Middle frontal gyrus (tissue), 1 donor: ENCODE measurements at regions not wholly inside any gene's neighbourhood (a gene's known extent, or its start where the extent isn't known, plus 50 kb on each side); places are given as distances from the start of the nearest gene placed in this dataset.

Experiments
- DNase-seq: peaks from one replicate; pipeline ENCODE4 v3.0.0-alpha.2; 2015; ENCODE audit warnings: low spot score; ENCODE audit errors: extremely low spot score

DNA sequence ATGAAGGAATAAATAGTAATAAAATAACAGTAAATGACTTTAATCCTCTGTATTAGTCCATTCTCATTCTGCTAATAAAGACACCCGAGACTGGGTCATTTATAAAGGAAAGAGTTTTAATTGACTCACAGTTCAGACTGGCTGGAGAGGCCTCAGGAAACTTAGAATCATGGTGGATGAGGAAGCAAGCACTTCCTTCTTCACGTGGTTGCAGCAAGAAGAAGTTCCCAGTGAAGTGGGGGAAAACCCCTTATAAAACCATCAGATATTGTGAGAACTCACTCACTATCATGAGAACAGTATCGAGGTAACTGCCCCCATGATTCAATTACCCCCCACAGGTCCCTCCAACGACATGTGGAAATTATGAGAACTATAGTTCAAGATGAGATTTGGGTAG, 727.9 kb upstream of the LINC00305 start:
- no peak for DNase-seq

DNA sequence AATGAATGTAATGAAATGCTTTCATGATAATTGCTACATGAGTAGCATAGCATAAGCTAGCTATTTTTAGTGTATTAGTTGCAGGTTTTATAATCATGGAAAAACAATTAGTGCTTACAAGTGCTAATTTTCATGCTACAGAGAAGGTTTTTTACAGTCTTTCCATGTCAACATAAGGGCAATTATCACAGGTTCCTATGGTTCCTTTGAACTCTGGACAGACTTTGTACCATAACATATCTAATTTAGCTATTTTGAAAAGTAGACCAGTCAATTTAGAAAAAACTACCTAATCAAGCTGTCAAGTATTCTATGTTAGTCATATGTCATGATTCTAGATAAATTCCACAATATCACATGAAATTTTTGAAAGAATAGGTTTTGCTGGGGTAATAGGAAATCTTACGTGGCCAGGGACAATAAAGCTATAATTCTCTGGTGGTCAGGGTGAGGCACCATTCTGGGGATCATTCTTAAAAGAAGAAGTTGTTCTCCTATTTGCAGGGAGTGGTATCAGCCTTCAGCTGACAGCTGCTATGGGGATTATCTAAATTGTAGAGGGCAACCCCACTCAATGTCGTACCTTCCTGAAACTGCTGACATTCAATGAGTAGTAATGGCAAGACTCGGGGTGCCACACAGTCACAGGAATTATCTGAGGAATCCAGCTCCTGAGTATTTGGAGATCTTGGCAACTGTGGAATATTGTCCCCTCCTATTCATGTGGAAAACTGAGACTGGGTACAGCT, 724.0 kb upstream of the LINC00305 start:
- no peak for DNase-seq

GRCh38 chr18:64854112-64854511, 705.2 kb upstream of the LINC00305 start:
- no peak for DNase-seq

DNA sequence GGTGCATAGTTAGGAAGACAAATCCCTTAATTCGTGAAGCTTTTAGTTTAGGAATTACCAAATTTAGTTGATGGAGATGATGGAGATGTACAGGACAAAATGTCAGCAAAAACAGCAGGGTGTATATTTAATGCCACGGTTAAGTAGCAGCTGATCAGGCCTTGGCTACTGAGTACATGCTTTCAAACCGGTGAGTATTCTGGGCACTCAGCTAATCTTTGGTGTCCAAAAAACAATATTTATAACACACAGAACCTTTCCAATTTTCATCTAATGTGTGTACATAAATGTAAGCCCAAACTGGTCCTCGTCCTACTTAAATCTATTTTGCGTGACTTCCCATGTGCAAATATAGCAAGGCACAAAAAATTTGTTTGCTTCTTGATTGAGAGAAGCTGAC, 703.4 kb upstream of the LINC00305 start:
- DNase-seq: no peak

- DNase-seq: no peak
These were observed 702.8 kb upstream of the LINC00305 start for GRCh38 chr18:64851726-64852125.

- no peak for DNase-seq
These were observed 701.9 kb upstream of the LINC00305 start for GRCh38 chr18:64850791-64851190.

GRCh38 chr18:64840911-64841701, 692.2 kb upstream of the LINC00305 start:
- no peak for DNase-seq

DNA sequence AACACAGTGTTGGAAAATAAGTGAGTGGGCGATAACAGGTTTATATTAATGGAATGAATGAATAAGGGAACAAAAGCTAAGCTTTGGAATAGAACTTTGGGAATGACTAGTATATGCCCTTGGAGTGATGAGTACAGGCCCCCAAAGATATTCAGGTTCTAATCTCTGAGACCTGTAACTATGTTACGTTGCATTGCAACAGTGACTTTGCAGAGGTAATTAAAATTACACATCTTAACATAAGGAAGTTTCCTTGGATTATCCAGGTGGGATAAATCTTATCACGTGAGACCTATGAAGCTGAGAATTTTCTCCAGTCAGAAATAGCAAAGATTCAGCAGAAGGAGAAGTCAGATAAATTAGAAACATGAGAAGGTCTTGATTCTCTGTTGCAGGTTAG, 661.5 kb upstream of the LINC00305 start:
- no peak for DNase-seq

DNA sequence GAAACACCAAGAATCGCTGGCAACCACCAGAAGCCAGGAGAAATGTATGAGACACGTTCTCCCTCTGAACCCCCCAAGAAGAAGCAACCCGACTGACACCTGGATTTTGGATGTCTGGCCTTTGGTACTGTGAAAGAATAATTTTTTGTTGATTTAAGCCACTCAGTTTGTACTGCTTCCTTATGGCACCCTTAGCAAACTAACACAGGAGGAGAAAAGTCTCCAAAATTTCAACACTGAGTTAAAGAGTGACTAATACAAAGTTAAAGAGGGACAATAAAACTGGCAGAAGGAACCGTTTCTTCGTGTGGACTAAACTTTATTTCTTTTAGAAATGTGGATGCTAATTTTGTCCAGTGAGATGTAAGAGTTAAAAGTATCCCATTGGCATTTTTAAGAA, 660.9 kb upstream of the LINC00305 start:
- DNase-seq: no peak

GRCh38 chr18:64807560-64807959, 658.7 kb upstream of the LINC00305 start:
- no peak for DNase-seq

DNA sequence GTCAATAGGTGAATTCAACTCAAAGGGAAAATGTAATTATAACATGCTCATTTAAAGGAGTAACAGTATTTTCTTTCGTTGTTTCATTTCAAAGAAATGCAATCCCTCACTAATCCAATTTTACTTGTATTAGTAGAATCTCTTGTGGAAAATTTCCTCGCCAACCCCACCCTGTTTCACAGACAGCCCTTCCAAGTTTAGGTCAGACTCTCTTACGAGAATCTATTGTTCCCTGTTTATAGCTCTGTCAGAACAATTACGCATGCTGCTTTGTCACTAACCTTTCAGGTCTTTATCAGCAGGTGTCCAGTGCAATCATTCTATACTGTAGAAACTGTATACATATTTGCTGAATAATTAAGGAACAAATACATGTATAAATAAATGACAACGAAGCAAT, 657.8 kb upstream of the LINC00305 start:
- no peak for DNase-seq

GRCh38 chr18:64806232-64806631, 657.3 kb upstream of the LINC00305 start:
- DNase-seq: no peak

GRCh38 chr18:64803471-64803870, 654.6 kb upstream of the LINC00305 start:
- DNase-seq: no peak

GRCh38 chr18:64800151-64800550, 651.3 kb upstream of the LINC00305 start:
- no peak for DNase-seq

DNA sequence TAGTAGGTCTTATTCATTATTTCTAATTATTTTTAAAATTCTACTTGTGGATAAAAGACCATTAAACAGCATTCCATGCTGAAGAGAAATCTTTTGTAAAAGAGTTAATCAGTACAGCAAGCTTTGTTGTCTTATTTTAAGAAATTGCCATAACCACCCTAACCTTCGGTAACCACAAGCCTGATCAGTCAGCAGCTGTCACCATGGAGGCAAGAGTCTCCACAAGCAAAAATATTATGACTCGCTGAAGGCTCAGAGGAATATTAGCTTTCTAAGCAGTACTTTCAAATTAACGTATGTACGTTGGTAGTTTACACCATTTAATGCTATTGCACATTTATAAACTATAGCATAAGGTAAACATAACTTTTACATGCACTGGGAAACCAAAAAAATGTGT, 650.5 kb upstream of the LINC00305 start:
- DNase-seq: no peak

GRCh38 chr18:64791236-64791635, 642.3 kb upstream of the LINC00305 start:
- no peak for DNase-seq

GRCh38 chr18:64785686-64786085, 636.8 kb upstream of the LINC00305 start:
- DNase-seq: no peak

GRCh38 chr18:64777556-64777955, 628.7 kb upstream of the LINC00305 start:
- no peak for DNase-seq

DNA sequence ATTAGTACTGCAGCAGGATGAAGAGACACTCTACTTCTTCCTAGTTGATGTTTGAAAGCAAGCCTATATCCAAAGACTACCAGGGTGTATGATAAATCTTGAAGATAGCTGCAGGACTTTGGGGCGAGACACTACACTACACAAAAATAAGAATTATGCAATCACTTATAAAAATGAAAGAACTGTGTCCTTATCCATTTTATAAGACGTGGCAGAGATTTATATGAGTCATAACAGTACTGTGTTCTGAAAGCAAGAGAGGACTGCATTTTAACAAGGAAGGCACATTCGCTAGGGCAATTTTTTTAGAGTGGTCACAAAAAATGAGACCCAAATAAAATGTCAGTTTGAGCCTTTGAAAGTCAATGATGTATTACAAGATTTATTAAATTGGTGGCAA, 617.0 kb upstream of the LINC00305 start:
- no peak for DNase-seq

GRCh38 chr18:64752707-64753106, 603.8 kb upstream of the LINC00305 start:
- DNase-seq: no peak

DNA sequence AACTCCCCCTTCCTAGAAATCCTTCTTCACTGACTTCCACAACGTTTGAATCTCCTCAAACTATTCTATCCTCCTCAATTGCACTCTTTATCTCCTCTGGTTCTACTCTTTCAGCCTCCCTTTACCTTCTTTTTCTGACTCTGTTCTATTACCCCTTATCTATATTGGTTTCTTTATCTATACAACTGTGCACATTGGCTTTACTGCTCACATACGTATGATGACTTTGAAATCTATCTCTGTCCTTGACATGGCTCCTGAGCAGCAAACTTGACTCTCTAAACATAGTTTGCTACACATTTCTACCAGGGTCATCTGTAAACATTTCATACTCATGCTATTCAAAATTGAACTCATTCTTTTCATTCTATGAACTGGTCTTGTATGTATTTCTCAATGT, 601.0 kb upstream of the LINC00305 start:
- DNase-seq: no peak

- no peak for DNase-seq
These were observed 598.9 kb upstream of the LINC00305 start for GRCh38 chr18:64747803-64748202.

GRCh38 chr18:64742898-64743297, 594.0 kb upstream of the LINC00305 start:
- no peak for DNase-seq
